HUES64 (cell line): ENCODE measurements at regions not wholly inside any gene's neighbourhood (a gene's known extent, or its start where the extent isn't known, plus 50 kb on each side); places are given as distances from the start of the nearest gene placed in this dataset.

Source experiments
- H3K27ac ChIP-seq: 2 replicates; pipeline ENCODE4 v1.7.0; 2013; ENCODE audit warnings: low read depth, low read length, inconsistent platforms
- H3K27me3 ChIP-seq: 2 replicates; pipeline ENCODE4 v1.6.1; 2013; ENCODE audit warnings: mild to moderate bottlenecking, low read length; ENCODE audit not compliant: insufficient read depth
- H3K36me3 ChIP-seq: 2 replicates; pipeline ENCODE4 v1.6.1; 2013; ENCODE audit warnings: mild to moderate bottlenecking, low read length; ENCODE audit not compliant: insufficient read depth
- H3K4me1 ChIP-seq: 2 replicates; pipeline ENCODE4 v1.6.1; 2013; ENCODE audit warnings: mild to moderate bottlenecking, low read length, moderate library complexity; ENCODE audit not compliant: insufficient read depth
- H3K4me3 ChIP-seq: 2 replicates; pipeline ENCODE4 v1.5.1; 2013; ENCODE audit warnings: mild to moderate bottlenecking, low read length, moderate library complexity
- H3K9ac ChIP-seq: 2 replicates; pipeline ENCODE4 v1.6.1; 2013; ENCODE audit warnings: mild to moderate bottlenecking, low read depth, low read length
- H3K9me3 ChIP-seq: 2 replicates; pipeline ENCODE4 v1.6.1; 2013; ENCODE audit warnings: low read depth, low read length; ENCODE audit not compliant: insufficient read depth
- WGBS: fragments of 150-250, 120-280 bp; methylation state at CpG from one replicate; pipeline ENCODE4 v1.1.7; 2013; ENCODE audit warnings: missing lambda C conversion rate; 5-methylcytosine and 5-hydroxymethylcytosine counted together

DNA sequence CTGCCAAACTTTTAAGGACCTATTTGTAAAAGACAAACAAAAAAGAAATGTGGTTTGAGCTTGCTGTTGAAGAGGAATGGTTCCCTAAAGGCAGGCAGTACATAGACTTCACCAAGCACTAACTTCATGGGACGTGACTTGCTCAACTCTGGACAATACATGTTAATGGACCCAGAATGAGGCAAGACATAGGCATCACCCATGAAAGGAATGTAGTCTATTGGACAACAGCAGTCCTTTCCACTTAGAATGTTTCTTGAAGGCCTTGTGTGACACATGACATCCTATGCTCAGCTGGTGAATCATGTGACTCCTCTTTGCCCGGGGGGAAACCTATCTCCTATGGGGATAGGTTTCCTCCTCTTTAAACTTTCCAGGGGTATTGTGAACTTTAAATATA lies 246.4 kb upstream of the BLID start:
- H3K27me3 ChIP-seq = no peaks in the 10 kb centered on the region
- H3K9ac ChIP-seq = no peak overlapping the region
- no peaks in the 10 kb centered on the region for H3K36me3 ChIP-seq
- 100% methylated on average over 2 of the region's 2 CpGs for WGBS
- H3K9me3 ChIP-seq = peaks cover 3% of the 10 kb centered on the region; the same call in 1 of the 2 replicates
- H3K27ac ChIP-seq = no peak overlapping the region
- H3K4me1 ChIP-seq = 0 out of 2 replicates have a peak, but pooled peaks cover 3% of the 10 kb centered on the region
- no peak overlapping the region for H3K4me3 ChIP-seq

- Histone ChIP-seq H3K4me3 (no peak overlapping the region), H3K9me3 (peaks cover 3% of the 10 kb centered on the region; the same call in 1 of the 2 replicates), H3K27ac (no peak overlapping the region), H3K4me1 (no peaks in the 10 kb centered on the region), H3K9ac (no peak overlapping the region), H3K36me3 (no peaks in the 10 kb centered on the region), H3K27me3 (no peaks in the 10 kb centered on the region)
- 100% methylated on average over 4 of the region's 4 CpGs for WGBS
These were observed 244.9 kb upstream of the BLID start for GRCh38 chr11:122360875-122361274.

- Histone ChIP-seq H3K4me3 (no peak overlapping the region), H3K9ac (no peak overlapping the region), H3K9me3 (peaks cover 3% of the 10 kb centered on the region; the same call in 1 of the 2 replicates), H3K36me3 (no peaks in the 10 kb centered on the region), H3K4me1 (no peaks in the 10 kb centered on the region), H3K27me3 (no peaks in the 10 kb centered on the region), H3K27ac (no peak overlapping the region)
- 82% methylated on average over 11 of the region's 11 CpGs for WGBS
These were observed 243.1 kb upstream of the BLID start for GRCh38 chr11:122359081-122359571.

- Histone ChIP-seq H3K9me3 (peaks cover 3% of the 10 kb centered on the region; the same call in 1 of the 2 replicates), H3K27ac (no peak overlapping the region), H3K9ac (no peak overlapping the region), H3K4me3 (no peak overlapping the region), H3K4me1 (no peaks in the 10 kb centered on the region), H3K27me3 (no peaks in the 10 kb centered on the region), H3K36me3 (no peaks in the 10 kb centered on the region)
- WGBS = 98% methylated on average over 2 of the region's 2 CpGs
These were observed 242.3 kb upstream of the BLID start for GRCh38 chr11:122358292-122358691.

GRCh38 chr11:122355968-122356367 lies 240.0 kb upstream of the BLID start:
- Histone ChIP-seq H3K27me3 (no peaks in the 10 kb centered on the region), H3K9me3 (peaks cover 3% of the 10 kb centered on the region; the same call in 1 of the 2 replicates), H3K36me3 (no peaks in the 10 kb centered on the region), H3K4me1 (no peaks in the 10 kb centered on the region), H3K27ac (no peak overlapping the region), H3K9ac (no peak overlapping the region), H3K4me3 (no peak overlapping the region)
- WGBS = 85% methylated on average over 2 of the region's 2 CpGs

GRCh38 chr11:122354025-122354697 lies 238.1 kb upstream of the BLID start:
- H3K9me3 ChIP-seq = no peaks in the 10 kb centered on the region
- no peak overlapping the region for H3K27ac ChIP-seq
- 95% methylated on average over 2 of the region's 3 CpGs for WGBS
- H3K4me3 ChIP-seq = no peak overlapping the region
- H3K36me3 ChIP-seq = no peaks in the 10 kb centered on the region
- H3K27me3 ChIP-seq = no peaks in the 10 kb centered on the region
- H3K4me1 ChIP-seq = no peaks in the 10 kb centered on the region
- H3K9ac ChIP-seq = no peak overlapping the region

GRCh38 chr11:122353561-122353960 lies 237.5 kb upstream of the BLID start:
- Histone ChIP-seq H3K27ac (no peak overlapping the region), H3K4me3 (no peak overlapping the region), H3K4me1 (no peaks in the 10 kb centered on the region), H3K36me3 (no peaks in the 10 kb centered on the region), H3K27me3 (no peaks in the 10 kb centered on the region), H3K9ac (no peak overlapping the region), H3K9me3 (no peaks in the 10 kb centered on the region)
- WGBS = 92% methylated on average over 3 of the region's 4 CpGs

- WGBS = 95% methylated on average over 9 of the region's 9 CpGs
- H3K27ac ChIP-seq = no peak overlapping the region
- H3K4me3 ChIP-seq = no peak overlapping the region
- no peaks in the 10 kb centered on the region for H3K27me3 ChIP-seq
- no peaks in the 10 kb centered on the region for H3K4me1 ChIP-seq
- H3K36me3 ChIP-seq = no peaks in the 10 kb centered on the region
- no peak overlapping the region for H3K9ac ChIP-seq
- H3K9me3 ChIP-seq = no peaks in the 10 kb centered on the region
These were observed 232.8 kb upstream of the BLID start for GRCh38 chr11:122348659-122349409.

DNA sequence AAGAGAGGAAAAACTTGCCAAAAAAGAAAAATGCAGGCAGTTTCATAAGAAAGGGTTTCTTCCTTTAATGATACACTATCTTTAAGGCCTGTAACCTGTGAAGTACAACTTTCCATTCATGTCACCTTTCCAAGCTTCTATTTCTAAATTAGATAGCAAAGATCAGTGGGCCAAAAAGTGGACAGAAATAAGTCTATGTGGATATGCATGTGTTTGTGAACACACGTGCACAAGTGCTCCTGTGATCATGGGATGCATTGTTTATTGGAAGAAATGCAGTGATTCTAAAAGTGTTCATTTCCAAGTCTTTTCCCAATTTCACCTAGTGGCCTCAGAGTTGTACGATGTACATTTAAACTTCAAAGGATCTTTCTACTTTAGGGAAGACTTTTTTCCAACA lies 230.0 kb upstream of the BLID start:
- Histone ChIP-seq H3K4me3 (no peak overlapping the region), H3K36me3 (no peaks in the 10 kb centered on the region), H3K9ac (no peak overlapping the region), H3K27ac (no peak overlapping the region), H3K4me1 (no peaks in the 10 kb centered on the region), H3K27me3 (no peaks in the 10 kb centered on the region), H3K9me3 (no peaks in the 10 kb centered on the region)
- 96% methylated on average over 2 of the region's 2 CpGs for WGBS

GRCh38 chr11:122345586-122345985 lies 229.6 kb upstream of the BLID start:
- 98% methylated on average over 5 of the region's 7 CpGs for WGBS

GRCh38 chr11:122344215-122344614 lies 228.2 kb upstream of the BLID start:
- WGBS = 99% methylated on average over 3 of the region's 3 CpGs

More at GRCh38 chr11:122345586-122345985, 229.6 kb upstream of the BLID start:
- H3K4me1 ChIP-seq = no peaks in the 10 kb centered on the region
- no peak overlapping the region for H3K9ac ChIP-seq
- no peaks in the 10 kb centered on the region for H3K36me3 ChIP-seq
- no peak overlapping the region for H3K27ac ChIP-seq
- H3K4me3 ChIP-seq = no peak overlapping the region
- no peaks in the 10 kb centered on the region for H3K27me3 ChIP-seq
- H3K9me3 ChIP-seq = no peaks in the 10 kb centered on the region

More at GRCh38 chr11:122344215-122344614, 228.2 kb upstream of the BLID start:
- no peak overlapping the region for H3K4me3 ChIP-seq
- no peaks in the 10 kb centered on the region for H3K36me3 ChIP-seq
- H3K9me3 ChIP-seq = no peaks in the 10 kb centered on the region
- no peaks in the 10 kb centered on the region for H3K27me3 ChIP-seq
- no peaks in the 10 kb centered on the region for H3K4me1 ChIP-seq
- no peak overlapping the region for H3K9ac ChIP-seq
- no peak overlapping the region for H3K27ac ChIP-seq
